ENCODE measurements at regions not wholly inside any gene's neighbourhood (a gene's known extent, or its start where the extent isn't known, plus 50 kb on each side); places are given as distances from the start of the nearest gene placed in this dataset.

DNA sequence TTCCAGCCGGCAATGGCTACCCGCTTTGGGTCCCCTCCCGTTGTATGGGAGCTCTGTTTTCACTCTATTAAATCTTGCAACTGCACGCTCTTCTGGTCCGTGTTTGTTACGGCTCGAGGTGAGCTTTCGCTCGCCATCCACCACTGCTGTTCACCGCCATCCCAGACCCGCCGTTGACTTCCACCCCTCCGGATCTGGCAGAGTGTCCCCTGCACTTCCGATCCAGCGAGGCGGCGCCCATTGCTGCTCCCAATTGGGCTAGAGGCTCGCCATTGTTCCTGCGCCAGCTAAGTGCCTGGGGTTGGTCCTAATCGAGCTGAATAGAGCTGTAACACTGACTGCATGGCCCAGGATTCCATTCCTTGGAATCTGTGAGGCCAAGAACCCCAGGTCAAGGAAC, 359.9 kb downstream of the CTTN start:
- no peaks in the 10 kb centered on the region for H3K4me1 ChIP-seq (ENCODE audit: insufficient read depth, low read length)
- no peak overlapping the region for H3K4me2 ChIP-seq (ENCODE audit: insufficient read depth, low read length)
- DNase-seq (ENCODE audit: insufficient read length, low spot score, missing footprints): no peak
- H4K20me1 ChIP-seq (ENCODE audit: insufficient read depth, low read length): peaks cover under 1% of the 10 kb centered on the region
- no peak overlapping the region for H3K4me3 ChIP-seq (ENCODE audit: insufficient read depth, low read length)
- no peaks in the 10 kb centered on the region for H3K9me3 ChIP-seq (ENCODE audit: low read depth, low read length)
- no peaks in the 10 kb centered on the region for H3K36me3 ChIP-seq (ENCODE audit: insufficient read depth, low read length)
- H2AFZ ChIP-seq (ENCODE audit: low read length): no peak overlapping the region
- TF ChIP-seq, protein P1, sequence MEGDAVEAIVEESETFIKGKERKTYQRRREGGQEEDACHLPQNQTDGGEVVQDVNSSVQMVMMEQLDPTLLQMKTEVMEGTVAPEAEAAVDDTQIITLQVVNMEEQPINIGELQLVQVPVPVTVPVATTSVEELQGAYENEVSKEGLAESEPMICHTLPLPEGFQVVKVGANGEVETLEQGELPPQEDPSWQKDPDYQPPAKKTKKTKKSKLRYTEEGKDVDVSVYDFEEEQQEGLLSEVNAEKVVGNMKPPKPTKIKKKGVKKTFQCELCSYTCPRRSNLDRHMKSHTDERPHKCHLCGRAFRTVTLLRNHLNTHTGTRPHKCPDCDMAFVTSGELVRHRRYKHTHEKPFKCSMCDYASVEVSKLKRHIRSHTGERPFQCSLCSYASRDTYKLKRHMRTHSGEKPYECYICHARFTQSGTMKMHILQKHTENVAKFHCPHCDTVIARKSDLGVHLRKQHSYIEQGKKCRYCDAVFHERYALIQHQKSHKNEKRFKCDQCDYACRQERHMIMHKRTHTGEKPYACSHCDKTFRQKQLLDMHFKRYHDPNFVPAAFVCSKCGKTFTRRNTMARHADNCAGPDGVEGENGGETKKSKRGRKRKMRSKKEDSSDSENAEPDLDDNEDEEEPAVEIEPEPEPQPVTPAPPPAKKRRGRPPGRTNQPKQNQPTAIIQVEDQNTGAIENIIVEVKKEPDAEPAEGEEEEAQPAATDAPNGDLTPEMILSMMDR (IDR thresholded peaks at IDR 0.05; ENCODE audit: extremely low read depth, low read depth, low read length): no peak
- peaks cover 11% of the 10 kb centered on the region for H3K27me3 ChIP-seq (ENCODE audit: insufficient read depth, low read length)
- no peaks in the 10 kb centered on the region for H3K79me2 ChIP-seq (ENCODE audit: insufficient read depth, low read length)
- H3K27ac ChIP-seq (ENCODE audit: low read depth, low read length): no peak overlapping the region

DNA sequence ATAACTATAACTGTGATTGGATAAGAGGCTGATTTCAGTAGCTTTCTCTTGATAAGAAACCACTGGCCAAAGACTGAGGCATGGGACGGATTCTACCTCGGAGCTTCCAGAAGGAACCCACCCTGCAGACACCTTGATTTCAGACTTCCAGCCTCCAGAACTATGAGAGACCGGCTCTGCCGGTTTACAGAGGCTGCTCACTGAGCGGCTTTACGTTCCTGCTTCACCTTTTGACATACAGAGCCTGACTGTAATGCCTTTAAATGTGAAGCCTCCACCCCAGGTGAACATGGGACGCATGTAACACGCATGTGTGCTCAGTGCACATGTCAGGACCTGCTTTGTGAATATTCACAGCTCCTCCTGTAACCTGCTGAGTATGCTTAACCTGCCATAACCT, 361.5 kb downstream of the CTTN start:
- Histone ChIP-seq H3K36me3 (ENCODE audit: insufficient read depth, low read length) (no peaks in the 10 kb centered on the region), H4K20me1 (ENCODE audit: insufficient read depth, low read length) (peaks cover 3% of the 10 kb centered on the region), H3K79me2 (ENCODE audit: insufficient read depth, low read length) (no peaks in the 10 kb centered on the region), H3K9me3 (ENCODE audit: low read depth, low read length) (no peaks in the 10 kb centered on the region), H3K4me1 (ENCODE audit: insufficient read depth, low read length) (no peaks in the 10 kb centered on the region), H3K27ac (ENCODE audit: low read depth, low read length) (no peak overlapping the region), H2AFZ (ENCODE audit: low read length) (no peak overlapping the region), H3K4me3 (ENCODE audit: insufficient read depth, low read length) (no peak overlapping the region), H3K4me2 (ENCODE audit: insufficient read depth, low read length) (no peak overlapping the region), H3K27me3 (ENCODE audit: insufficient read depth, low read length) (peaks cover 11% of the 10 kb centered on the region)
- DNase-seq (ENCODE audit: insufficient read length, low spot score, missing footprints): peak; percentile 47
- TF ChIP-seq, protein P1 (IDR thresholded peaks at IDR 0.05; ENCODE audit: extremely low read depth, low read depth, low read length): no peak

DNA sequence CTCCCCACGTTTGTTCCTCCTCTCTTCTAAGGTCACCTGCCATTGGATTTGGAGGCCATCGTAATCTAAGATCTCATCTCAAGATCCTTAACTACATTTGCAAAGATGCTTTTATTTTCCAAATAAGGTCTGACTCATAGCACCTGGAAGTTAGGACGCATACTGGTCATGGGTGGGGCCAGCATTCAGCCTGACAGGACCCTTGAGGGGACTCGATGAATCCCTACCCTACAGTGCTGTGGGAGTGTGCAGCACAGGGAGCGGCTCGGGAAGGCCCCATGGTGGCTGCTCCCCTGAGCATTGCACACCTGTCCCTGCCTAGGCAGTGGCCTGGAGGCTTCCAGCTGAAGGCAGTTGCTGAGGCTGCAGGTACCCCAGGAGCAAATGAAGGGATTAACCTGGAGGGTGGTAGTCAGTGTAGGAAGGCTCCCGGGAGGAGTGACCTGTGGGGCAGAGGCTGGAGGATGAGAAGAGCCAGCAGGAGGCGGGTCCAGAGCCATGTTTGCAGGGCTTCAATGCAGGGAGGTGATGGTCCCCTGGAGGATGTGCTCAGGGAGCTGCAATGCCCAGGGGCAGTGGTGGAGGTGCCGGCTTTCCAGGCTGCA, 362.2 kb downstream of the CTTN start:
- H3K36me3 ChIP-seq (ENCODE audit: insufficient read depth, low read length): no peaks in the 10 kb centered on the region
- H3K9me3 ChIP-seq (ENCODE audit: low read depth, low read length): no peaks in the 10 kb centered on the region
- no peak overlapping the region for H2AFZ ChIP-seq (ENCODE audit: low read length)

DNA sequence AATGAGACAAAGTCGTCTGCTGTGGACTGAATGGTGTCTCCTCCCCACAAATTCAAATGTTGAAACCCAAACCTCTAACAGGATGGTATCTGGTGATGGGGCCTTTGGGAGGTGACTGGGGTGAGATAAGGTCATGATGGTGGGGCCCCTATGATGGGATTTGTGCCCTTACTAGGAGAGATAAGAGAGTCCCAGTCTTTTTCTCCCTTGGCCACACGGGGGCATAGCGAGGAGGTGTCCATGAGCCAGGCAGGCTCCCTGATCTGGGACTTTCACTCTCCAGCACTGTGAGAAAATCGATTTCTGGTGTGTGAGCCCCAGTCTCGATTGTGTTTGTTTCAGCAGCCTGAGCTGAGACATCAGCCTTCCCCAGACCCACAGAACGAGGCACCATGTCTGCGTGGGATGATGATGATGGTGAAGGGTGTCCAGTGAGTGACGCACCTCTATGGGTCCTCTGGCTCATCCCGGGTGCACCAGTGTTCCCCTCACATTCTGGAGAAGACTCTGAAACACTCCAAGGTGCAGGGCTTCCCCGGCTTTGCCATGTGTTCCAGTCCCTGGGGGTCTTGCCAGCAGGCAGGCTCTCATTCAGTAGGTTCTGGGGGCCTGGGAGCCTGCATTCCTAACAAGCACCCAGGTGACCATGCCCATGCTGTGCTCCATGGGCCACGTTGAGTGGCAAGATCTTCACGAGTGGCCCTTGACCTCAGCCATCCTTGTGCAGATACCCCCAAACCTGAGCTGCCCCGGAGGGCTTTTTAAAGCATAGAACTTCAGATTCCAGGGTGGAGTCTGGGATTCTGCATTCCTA, 363.0 kb downstream of the CTTN start:
- peak; percentile 80 for DNase-seq (ENCODE audit: insufficient read length, low spot score, missing footprints)
- Histone ChIP-seq H3K27me3 (ENCODE audit: insufficient read depth, low read length) (peaks cover 8% of the 10 kb centered on the region), H2AFZ (ENCODE audit: low read length) (no peak overlapping the region), H3K27ac (ENCODE audit: low read depth, low read length) (no peak overlapping the region), H3K9me3 (ENCODE audit: low read depth, low read length) (no peaks in the 10 kb centered on the region), H3K79me2 (ENCODE audit: insufficient read depth, low read length) (no peaks in the 10 kb centered on the region), H3K36me3 (ENCODE audit: insufficient read depth, low read length) (no peaks in the 10 kb centered on the region), H3K4me2 (ENCODE audit: insufficient read depth, low read length) (no peak overlapping the region), H3K4me1 (ENCODE audit: insufficient read depth, low read length) (no peaks in the 10 kb centered on the region), H4K20me1 (ENCODE audit: insufficient read depth, low read length) (peaks cover 3% of the 10 kb centered on the region), H3K4me3 (ENCODE audit: insufficient read depth, low read length) (no peak overlapping the region)
- TF ChIP-seq, protein P1 (IDR thresholded peaks at IDR 0.05; ENCODE audit: extremely low read depth, low read depth, low read length): no peak

More for the DNA sequence above, 362.2 kb downstream of the CTTN start:
- H3K27ac ChIP-seq (ENCODE audit: low read depth, low read length): no peak overlapping the region
- H3K4me1 ChIP-seq (ENCODE audit: insufficient read depth, low read length): no peaks in the 10 kb centered on the region
- peaks cover 11% of the 10 kb centered on the region for H3K27me3 ChIP-seq (ENCODE audit: insufficient read depth, low read length)
- TF ChIP-seq, protein P1 (IDR thresholded peaks at IDR 0.05; ENCODE audit: extremely low read depth, low read depth, low read length): no peak
- H3K79me2 ChIP-seq (ENCODE audit: insufficient read depth, low read length): no peaks in the 10 kb centered on the region
- peak; percentile 45 for DNase-seq (ENCODE audit: insufficient read length, low spot score, missing footprints)
- H4K20me1 ChIP-seq (ENCODE audit: insufficient read depth, low read length): peaks cover 3% of the 10 kb centered on the region
- H3K4me2 ChIP-seq (ENCODE audit: insufficient read depth, low read length): no peak overlapping the region
- no peak overlapping the region for H3K4me3 ChIP-seq (ENCODE audit: insufficient read depth, low read length)

All from osteoblast (primary cell).